Spleen (tissue), 7 donors: ENCODE measurements at regions not wholly inside any gene's neighbourhood (a gene's known extent, or its start where the extent isn't known, plus 50 kb on each side); places are given as distances from the start of the nearest gene placed in this dataset.

ENCODE experiments used
- POLR2A ChIP-seq, 3 donors: fragments of 450-650 bp; IDR thresholded peaks; one replicate each; pipeline ENCODE4 v1.5.1; 2017; ENCODE audit warnings: antibody characterized with exemption in 3 of 3, mild to moderate bottlenecking in 1 of 3
- POLR2AphosphoS5 ChIP-seq, 3 donors: sonication (generic); formaldehyde crosslinking; IDR thresholded peaks; one replicate each; pipeline ENCODE4 v1.5.1; 2017; ENCODE audit warnings: antibody characterized with exemption in 3 of 3
- TF ChIP-seq, protein P1 (sequence below), 11 experiments: fragments of 200-600 bp in 7 of 11; fragments of 450-650 bp in 4 of 11; sonication (generic) in 4 of 11; IDR thresholded peaks in 8 of 11; conservative IDR thresholded peaks in 3 of 11; 1 replicate in 7 of 11; 2 replicates in 4 of 11; pipeline versions ENCODE4 v1.4.0 to v1.8.0; 2016 to 2021; ENCODE audit warnings: antibody characterized with exemption in 11 of 11, inconsistent platforms in 4 of 11, mild to moderate bottlenecking in 1 of 11
- donor health status: DM: no; HTN: no; CAD: no; lungs with moderate emphysema.
- donor health status: DM: no; HTN: no; CAD: no.
- donor health status: DM: no; HTN: no; CAD: no.

DNA sequence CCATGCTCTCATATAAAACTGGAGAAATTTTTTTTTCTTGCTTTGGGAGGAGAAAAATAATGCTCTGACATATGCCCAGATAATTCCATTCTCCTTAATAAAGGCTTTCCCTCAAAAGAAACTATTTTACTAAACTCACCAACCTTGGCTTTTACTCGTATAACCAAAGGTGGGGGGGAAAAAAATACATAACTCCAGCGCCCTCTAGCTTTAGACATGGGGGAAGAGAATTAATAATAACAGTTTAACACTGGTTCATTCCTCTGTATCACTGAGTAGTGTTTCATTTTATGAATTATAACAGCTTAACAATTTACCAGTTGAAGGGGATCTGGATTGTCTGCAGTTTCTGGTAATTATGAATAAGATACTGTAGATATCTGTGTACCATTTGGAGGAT, 1226.1 kb downstream of the GRIK2 start:
- TF ChIP-seq POLR2AphosphoS5 (IDR thresholded peaks at IDR 0.05) (no peak), POLR2A (IDR thresholded peaks at IDR 0.05) (no peak)
- TF ChIP-seq, protein P1, sequence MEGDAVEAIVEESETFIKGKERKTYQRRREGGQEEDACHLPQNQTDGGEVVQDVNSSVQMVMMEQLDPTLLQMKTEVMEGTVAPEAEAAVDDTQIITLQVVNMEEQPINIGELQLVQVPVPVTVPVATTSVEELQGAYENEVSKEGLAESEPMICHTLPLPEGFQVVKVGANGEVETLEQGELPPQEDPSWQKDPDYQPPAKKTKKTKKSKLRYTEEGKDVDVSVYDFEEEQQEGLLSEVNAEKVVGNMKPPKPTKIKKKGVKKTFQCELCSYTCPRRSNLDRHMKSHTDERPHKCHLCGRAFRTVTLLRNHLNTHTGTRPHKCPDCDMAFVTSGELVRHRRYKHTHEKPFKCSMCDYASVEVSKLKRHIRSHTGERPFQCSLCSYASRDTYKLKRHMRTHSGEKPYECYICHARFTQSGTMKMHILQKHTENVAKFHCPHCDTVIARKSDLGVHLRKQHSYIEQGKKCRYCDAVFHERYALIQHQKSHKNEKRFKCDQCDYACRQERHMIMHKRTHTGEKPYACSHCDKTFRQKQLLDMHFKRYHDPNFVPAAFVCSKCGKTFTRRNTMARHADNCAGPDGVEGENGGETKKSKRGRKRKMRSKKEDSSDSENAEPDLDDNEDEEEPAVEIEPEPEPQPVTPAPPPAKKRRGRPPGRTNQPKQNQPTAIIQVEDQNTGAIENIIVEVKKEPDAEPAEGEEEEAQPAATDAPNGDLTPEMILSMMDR (IDR thresholded peaks at IDR 0.05 in 8 of 11, conservative IDR thresholded peaks at IDR 0.05 in 3 of 11) = no peak
